ENCODE measurements at regions not wholly inside any gene's neighbourhood (a gene's known extent, or its start where the extent isn't known, plus 50 kb on each side); places are given as distances from the start of the nearest gene placed in this dataset.

DNA sequence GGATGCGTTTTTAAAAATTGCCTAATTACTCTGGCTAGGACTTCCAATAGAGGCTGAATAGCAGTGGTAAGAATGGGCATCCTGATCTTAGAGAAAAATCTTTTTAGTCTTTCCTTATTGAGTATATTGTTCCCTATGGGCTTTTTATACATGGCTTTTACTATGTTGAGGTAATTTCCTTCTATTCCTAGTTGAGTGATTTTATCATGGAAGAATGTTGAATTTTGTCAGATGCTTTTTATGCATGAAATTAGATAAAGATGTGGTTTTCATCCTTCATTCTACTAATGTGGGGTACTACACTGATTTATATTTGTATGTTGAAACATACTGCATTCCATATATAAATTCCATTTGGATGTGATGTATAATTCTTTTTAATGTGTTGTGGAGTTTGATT is 2673.8 kb downstream of the PCDH9 start:
- in situ Hi-C loops (cut with MboI; ENCODE audit: low pct_unique_long_range_greater_than_20kb, low sequenced_read_pairs, unreplicated experiment), result no loop called here
- no peak for DNase-seq (ENCODE audit: low spot score)
- TF ChIP-seq, protein P1, sequence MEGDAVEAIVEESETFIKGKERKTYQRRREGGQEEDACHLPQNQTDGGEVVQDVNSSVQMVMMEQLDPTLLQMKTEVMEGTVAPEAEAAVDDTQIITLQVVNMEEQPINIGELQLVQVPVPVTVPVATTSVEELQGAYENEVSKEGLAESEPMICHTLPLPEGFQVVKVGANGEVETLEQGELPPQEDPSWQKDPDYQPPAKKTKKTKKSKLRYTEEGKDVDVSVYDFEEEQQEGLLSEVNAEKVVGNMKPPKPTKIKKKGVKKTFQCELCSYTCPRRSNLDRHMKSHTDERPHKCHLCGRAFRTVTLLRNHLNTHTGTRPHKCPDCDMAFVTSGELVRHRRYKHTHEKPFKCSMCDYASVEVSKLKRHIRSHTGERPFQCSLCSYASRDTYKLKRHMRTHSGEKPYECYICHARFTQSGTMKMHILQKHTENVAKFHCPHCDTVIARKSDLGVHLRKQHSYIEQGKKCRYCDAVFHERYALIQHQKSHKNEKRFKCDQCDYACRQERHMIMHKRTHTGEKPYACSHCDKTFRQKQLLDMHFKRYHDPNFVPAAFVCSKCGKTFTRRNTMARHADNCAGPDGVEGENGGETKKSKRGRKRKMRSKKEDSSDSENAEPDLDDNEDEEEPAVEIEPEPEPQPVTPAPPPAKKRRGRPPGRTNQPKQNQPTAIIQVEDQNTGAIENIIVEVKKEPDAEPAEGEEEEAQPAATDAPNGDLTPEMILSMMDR (IDR thresholded peaks at IDR 0.05; ENCODE audit: extremely low read depth, insufficient read depth, missing control alignments), result no peak

DNA sequence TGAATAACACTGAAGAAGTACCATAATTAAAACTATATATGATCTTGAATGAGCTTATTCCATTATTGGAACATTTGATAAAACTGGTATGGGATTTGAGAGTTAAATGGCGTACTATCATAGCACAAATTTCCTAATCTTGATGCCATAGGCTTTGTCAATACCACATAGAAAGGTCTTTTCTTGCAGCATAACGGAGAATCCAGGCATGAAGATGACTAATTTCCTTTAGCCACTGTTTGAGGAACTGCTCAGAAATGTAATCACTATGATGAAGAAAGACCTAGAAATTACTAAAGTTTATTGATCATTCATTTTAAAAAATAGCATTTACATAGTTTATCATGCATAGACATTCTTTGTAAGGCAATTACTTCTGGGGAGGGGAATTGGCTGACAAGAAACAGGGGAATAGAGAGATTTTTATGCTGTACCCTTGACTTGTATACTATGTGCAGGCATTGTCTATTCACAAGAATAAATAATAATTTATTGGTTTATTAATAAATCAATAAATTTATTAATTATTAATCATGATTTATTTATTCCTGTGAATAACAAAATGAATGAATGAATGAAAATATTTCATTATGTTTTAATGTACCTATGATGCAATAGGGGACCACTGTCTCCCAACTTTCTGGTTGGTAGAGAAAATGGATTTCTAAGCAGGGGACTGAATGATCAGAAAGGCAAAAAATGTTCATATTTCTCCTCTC is 2676.6 kb downstream of the PCDH9 start:
- DNase-seq (ENCODE audit: low spot score), result no peak
- in situ Hi-C loops (cut with MboI; ENCODE audit: low pct_unique_long_range_greater_than_20kb, low sequenced_read_pairs, unreplicated experiment), result no loop called here
- TF ChIP-seq, protein P1 (IDR thresholded peaks at IDR 0.05; ENCODE audit: extremely low read depth, insufficient read depth, missing control alignments), result no peak

DNA sequence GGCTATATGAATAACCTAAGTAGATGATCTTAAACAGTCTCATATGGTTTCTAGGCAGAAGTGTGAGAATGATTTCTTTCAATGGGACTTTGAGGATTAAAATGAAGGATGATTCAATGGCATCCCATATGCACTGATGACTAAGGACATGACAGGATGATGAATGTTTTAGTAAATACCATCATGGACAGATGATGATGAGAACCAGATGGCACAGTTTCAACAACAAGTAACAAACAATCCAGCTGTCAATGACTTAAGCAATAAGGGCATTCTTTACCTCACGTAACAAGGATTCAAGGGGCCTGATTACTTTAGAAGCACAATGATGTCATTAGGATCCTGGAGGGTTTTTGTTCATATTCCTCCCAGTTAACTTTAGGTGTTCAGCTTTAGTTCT is 2678.4 kb downstream of the PCDH9 start:
- no peak for DNase-seq (ENCODE audit: low spot score)
- in situ Hi-C loops (cut with MboI; ENCODE audit: low pct_unique_long_range_greater_than_20kb, low sequenced_read_pairs, unreplicated experiment), result no loop called here
- TF ChIP-seq, protein P1 (IDR thresholded peaks at IDR 0.05; ENCODE audit: extremely low read depth, insufficient read depth, missing control alignments), result no peak

DNA sequence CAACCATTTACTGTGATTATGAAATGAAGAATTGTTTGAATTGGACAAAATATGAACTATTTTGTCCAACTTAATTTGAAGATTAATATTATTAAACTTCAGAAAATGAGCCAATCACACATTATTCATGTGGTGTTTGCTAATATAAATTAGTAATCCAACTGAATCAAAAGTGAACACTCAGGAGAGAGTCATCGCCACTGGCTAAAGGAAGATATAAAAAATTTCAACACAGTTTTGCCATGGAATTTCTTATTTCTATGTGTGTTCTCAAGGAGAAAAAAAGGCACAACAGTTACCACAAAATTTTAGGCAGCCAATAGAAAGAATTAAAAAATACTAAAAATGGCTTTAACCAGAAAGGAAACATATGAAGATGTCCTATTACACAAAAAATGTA is 2683.8 kb downstream of the PCDH9 start:
- in situ Hi-C loops (cut with MboI; ENCODE audit: low pct_unique_long_range_greater_than_20kb, low sequenced_read_pairs, unreplicated experiment), result no loop called here
- TF ChIP-seq, protein P1 (IDR thresholded peaks at IDR 0.05; ENCODE audit: extremely low read depth, insufficient read depth, missing control alignments), result no peak
- no peak for DNase-seq (ENCODE audit: low spot score)

DNA sequence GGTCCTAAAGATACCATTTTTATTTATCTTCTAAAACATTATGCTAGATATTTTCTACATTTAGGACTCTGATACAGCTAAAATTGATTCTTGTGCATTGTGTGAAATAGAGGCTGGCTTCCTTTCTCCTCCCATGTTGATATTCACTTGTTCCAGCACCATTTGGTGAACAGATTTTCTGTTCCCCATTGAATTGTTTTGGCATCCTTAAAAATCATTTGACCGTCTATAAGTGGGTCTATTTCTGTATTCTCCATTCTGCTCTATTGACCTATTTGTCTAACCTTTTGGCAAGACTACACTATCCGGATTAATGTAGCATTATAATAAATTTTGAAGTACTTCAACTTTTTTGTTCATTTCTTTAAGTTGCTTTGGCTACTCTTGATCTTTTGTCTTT is 2689.2 kb downstream of the PCDH9 start:
- no peak for DNase-seq (ENCODE audit: low spot score)
- in situ Hi-C loops (cut with MboI; ENCODE audit: low pct_unique_long_range_greater_than_20kb, low sequenced_read_pairs, unreplicated experiment), result no loop called here
- TF ChIP-seq, protein P1 (IDR thresholded peaks at IDR 0.05; ENCODE audit: extremely low read depth, insufficient read depth, missing control alignments), result no peak

DNA sequence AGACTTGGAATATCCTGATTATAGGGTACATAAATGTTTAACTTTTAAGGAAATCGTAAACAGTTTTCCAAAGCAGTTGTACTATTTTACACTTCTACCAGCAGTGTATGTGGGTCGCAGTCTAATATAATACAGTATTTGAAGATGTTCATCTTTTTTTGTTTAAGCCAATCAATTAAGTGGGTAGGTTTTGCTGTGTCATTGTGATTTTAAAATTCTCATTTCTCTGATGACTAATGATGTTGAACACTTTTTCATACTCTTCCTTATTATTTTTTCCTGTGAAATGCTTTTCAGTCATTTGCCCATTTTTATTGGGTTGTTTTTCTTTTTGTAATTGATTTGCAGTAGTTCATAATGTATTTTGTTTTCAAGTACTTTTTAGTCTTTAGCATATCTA is 2689.7 kb downstream of the PCDH9 start:
- TF ChIP-seq, protein P1 (IDR thresholded peaks at IDR 0.05; ENCODE audit: extremely low read depth, insufficient read depth, missing control alignments), result no peak
- in situ Hi-C loops (cut with MboI; ENCODE audit: low pct_unique_long_range_greater_than_20kb, low sequenced_read_pairs, unreplicated experiment), result no loop called here
- DNase-seq (ENCODE audit: low spot score), result no peak

All from GM13977 (cell line).